Colon (tissue), 2 donors: ENCODE measurements at regions not wholly inside any gene's neighbourhood (a gene's known extent, or its start where the extent isn't known, plus 50 kb on each side); places are given as distances from the start of the nearest gene placed in this dataset.

ENCODE experiments used
- FAIRE-seq: peaks from 2 replicates; lab custom pipeline; 2012; peaks lifted over from hg19 to GRCh38; lab: Jason Lieb, UNC
- donor health status: control.
- donor health status: control.

- FAIRE-seq = no peak
Observed at GRCh38 chr3:182596676-182597410, 196.5 kb upstream of the ATP11B start.

GRCh38 chr3:182597621-182598041 is 195.7 kb upstream of the ATP11B start:
- FAIRE-seq = no peak

DNA sequence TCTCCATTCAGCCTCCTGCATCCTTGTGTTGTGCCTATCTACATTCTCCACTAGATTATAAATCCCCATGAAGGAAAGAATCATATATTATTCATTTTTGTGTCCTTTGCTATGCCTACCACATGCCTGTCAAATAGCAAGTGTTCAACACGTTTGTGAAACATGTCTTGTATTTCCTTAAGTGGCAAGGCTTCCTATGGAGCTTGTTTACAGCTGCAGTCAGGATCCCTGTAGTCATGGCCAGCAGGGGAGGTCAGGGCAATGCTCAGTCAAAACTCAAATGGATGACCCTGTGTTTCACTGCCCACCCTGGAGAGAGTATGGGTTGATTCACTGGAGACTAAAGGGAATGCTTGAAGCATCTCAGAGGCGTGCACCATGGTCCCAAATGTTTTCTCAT is 191.7 kb upstream of the ATP11B start:
- FAIRE-seq = no peak

- no peak for FAIRE-seq
Observed at GRCh38 chr3:182603501-182603900, 189.8 kb upstream of the ATP11B start.

DNA sequence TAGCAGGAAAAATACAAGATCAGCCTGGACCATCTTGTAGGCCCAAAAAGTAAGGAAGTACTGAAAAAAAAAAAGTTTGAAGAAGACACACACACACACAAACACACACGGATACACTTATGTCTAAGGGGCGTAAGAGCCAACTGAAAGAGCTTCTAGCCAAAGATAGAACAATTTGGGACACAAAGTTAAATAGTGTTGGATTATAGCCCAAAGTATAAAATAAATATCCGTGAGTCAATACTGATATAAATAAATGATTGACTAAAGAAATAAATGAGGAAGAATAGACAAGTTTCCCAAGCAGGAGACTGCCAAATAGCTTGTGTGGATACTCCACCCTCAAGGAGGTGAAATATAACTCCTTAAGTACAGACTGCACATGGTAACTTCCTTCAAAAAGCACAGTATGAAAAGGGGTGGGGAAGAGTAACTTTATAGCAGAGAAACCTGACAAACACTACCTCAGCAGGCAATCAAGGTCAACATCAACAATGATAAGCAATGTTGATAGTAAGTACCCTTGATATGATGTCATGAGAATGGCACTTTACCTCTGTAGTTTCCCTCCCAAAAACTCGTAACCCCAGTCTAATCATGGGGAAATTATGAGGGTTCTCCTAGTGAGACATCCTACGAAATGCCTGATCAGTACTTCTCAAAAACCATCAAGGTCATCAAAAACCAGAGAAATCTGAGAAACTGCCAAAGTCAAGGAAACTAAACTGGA is 187.3 kb upstream of the ATP11B start:
- FAIRE-seq = peak; percentile 92

GRCh38 chr3:182606905-182607504 is 186.3 kb upstream of the ATP11B start:
- no peak for FAIRE-seq

- no peak for FAIRE-seq
Observed at GRCh38 chr3:182608832-182609231, 184.5 kb upstream of the ATP11B start.

DNA sequence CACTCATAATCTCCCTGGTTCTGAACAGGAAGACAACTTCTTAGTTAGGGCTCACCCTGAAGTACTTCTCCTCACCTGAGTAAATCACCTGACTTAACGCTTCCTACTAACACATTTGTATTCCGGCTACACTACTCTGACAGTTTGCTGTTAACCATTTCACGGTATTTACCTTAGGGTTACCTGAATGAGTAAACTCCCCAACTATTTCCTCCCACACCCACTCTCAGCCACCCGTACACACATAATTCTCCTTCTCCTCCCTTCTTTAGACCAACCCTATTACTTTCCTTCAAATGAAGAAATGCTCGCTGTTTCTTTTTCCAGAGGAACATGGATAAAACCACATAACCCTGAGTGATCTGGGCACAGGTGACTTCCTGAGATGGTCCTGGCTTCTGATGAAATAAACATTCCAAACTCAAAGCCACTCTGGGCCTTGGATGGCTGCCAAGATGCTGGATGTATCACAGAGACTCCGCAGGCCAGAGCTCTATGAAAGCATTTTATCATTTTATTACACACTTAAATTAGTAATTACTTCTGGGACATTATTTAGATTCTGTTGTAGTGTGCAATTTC is 183.6 kb upstream of the ATP11B start:
- peak; percentile 88 for FAIRE-seq

DNA sequence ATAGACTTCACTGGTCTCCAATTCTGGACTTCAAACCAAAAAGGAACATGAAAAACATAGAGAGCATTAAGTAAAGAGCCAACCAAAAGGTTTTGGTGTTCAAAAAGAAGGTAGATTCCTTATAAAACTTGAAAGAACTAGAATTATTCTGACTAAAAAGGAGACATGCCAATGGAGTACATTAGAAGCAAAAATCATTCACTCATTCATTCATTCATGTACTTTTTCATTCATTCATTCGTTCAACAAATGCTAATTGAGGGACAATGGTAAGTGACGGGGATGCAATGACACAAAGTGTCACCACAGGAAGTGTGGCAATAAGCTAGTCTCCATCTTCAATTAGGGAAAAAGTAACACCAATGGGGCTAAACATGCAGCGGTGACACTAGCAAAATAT is 181.0 kb upstream of the ATP11B start:
- no peak for FAIRE-seq

GRCh38 chr3:182617500-182617899 is 175.8 kb upstream of the ATP11B start:
- FAIRE-seq = no peak

GRCh38 chr3:182618085-182618732 is 175.1 kb upstream of the ATP11B start:
- no peak for FAIRE-seq

GRCh38 chr3:182618981-182619591 is 174.2 kb upstream of the ATP11B start:
- FAIRE-seq = no peak

DNA sequence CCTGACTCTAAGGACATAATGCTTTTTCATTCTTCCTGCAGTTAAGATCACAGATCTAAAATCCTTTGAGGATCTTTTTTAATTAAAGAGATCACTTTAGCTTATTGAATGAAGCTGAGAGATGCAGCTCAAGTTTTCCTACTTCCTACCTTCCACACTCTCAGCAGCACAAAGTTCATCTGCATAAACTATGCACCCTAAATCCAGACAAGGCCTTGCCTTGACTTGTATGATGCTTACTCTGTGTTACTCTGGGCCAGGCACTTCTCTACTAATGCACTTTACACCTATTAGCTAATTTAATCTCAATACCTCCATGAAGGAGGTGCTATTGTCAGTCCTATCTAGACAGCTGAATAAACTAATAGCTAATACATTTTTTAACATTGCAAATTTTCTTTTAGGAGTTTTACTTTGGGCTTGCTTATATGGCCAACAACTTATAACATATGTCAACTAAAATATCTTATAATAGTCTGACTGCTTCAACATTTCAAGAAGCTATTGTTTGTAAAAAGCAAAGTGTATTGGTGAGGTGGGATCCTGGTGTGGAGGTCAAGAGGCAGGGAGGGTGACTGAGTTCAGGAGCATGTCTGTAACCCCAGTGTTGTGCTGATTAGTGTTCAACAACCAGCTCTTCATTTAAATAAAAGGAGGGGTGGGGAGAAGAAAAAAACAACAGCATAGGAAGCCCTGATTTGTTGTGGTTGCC is 172.4 kb upstream of the ATP11B start:
- no peak for FAIRE-seq

DNA sequence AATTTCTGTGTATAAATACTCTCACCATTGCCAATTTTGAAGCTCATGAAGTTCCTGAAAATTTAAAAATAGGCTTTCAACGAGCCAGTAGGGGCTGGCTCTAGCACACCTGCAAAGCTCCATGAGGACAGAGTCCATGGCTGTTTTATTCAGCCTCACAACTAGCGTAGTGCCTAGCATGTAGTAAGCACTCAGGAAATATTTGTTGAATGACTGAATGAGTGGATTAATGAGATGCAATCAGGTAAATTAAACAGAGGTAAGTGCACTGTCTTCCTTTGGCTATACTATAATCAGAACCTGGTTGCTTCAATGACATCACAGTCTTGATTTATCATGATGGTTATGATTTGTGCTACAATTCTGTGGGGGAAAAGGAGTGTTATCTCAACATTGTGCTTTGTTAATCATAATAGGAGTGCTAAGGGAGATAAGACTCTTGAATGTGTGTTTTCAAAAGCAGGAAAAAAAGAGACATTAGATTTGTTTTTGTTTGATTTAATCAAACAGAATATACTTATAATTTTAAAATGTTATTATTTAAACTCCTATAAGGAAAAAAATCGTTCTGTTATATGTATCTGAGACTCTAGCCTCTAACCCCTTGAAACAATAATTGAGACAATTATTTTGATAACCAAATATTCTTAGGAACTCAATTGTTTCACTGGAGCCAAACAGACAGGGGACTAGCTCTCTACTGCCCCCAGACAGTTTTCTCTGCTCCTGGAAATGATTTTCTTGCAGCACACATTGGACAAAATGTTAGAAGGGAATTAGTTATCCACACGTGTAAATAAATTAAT is 171.7 kb upstream of the ATP11B start:
- no peak for FAIRE-seq

DNA sequence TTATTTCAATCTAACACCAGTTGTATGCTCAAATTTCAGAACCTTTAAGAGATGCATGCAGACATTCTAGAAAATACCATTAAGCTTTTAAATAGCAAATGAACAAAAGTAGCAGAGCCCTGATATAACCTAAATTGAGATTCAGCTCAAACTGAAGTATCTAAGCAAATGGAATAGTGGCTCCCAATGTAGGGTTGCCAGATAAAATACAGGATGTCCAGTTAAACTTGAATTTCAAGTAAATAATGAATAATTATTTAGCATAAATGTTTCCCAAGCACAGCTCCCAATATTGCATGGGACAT is 171.1 kb upstream of the ATP11B start:
- no peak for FAIRE-seq

GRCh38 chr3:182626484-182627467 is 166.5 kb upstream of the ATP11B start:
- no peak for FAIRE-seq

- no peak for FAIRE-seq
Observed at GRCh38 chr3:182628531-182628930, 164.8 kb upstream of the ATP11B start.

- no peak for FAIRE-seq
Observed at GRCh38 chr3:182629521-182629920, 163.8 kb upstream of the ATP11B start.
